ENCODE measurements at regions not wholly inside any gene's neighbourhood (a gene's known extent, or its start where the extent isn't known, plus 50 kb on each side); places are given as distances from the start of the nearest gene placed in this dataset.

DNA sequence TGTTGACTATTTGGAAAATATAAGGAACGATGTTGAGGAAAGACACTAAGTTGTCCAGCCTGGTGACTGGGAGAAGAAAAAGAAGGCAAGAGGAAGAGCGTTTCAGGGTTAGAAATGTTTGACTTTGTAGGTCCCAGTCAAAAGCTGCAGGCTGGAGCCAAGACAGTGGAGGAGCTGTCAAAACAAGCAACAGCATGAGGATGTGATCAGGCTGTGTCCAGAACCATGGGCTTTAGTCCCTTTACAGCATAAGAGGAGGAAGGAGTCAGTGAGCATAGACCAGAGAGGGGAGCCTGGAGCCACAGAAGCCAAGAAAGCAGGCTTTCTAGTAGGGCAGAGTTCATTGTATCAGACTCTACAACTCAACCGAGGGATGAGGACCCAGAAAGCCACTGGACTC, 658.5 kb downstream of the BNC2 start:
- TF ChIP-seq, protein P1, sequence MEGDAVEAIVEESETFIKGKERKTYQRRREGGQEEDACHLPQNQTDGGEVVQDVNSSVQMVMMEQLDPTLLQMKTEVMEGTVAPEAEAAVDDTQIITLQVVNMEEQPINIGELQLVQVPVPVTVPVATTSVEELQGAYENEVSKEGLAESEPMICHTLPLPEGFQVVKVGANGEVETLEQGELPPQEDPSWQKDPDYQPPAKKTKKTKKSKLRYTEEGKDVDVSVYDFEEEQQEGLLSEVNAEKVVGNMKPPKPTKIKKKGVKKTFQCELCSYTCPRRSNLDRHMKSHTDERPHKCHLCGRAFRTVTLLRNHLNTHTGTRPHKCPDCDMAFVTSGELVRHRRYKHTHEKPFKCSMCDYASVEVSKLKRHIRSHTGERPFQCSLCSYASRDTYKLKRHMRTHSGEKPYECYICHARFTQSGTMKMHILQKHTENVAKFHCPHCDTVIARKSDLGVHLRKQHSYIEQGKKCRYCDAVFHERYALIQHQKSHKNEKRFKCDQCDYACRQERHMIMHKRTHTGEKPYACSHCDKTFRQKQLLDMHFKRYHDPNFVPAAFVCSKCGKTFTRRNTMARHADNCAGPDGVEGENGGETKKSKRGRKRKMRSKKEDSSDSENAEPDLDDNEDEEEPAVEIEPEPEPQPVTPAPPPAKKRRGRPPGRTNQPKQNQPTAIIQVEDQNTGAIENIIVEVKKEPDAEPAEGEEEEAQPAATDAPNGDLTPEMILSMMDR (IDR thresholded peaks at IDR 0.05), result no peak
- no peak for TF ChIP-seq POLR2A (IDR thresholded peaks at IDR 0.05)

Measured in right lobe of liver (tissue), 4 donors.